Smooth muscle cell (in vitro differentiated cells): ENCODE measurements at regions not wholly inside any gene's neighbourhood (a gene's known extent, or its start where the extent isn't known, plus 50 kb on each side); places are given as distances from the start of the nearest gene placed in this dataset.

Source experiments
- DNase-seq: peaks from one replicate; lab custom pipeline; 2025; ENCODE audit not compliant: unreplicated experiment; lab: John Stamatoyannopoulos, UW
- H2AFZ ChIP-seq: fragments of 200-600 bp; sonication (generic); 2 replicates; pipeline ENCODE4 v1.6.0; 2016; ENCODE audit warnings: antibody characterized with exemption, low read depth, mild to moderate bottlenecking
- H3F3A ChIP-seq: fragments of 200-600 bp; sonication (generic); 2 replicates; pipeline ENCODE4 v1.6.0; 2017; ENCODE audit warnings: antibody characterized with exemption, low read depth
- H3K27ac ChIP-seq: fragments of 200-600 bp; sonication (generic); 2 replicates; pipeline ENCODE4 v1.5.1; 2016; ENCODE audit warnings: low read depth, mild to moderate bottlenecking
- H3K27me3 ChIP-seq: fragments of 200-600 bp; sonication (generic); 2 replicates; pipeline ENCODE4 v1.6.1; 2016; ENCODE audit warnings: low read depth, mild to moderate bottlenecking
- H3K36me3 ChIP-seq: fragments of 200-600 bp; sonication (generic); 2 replicates; pipeline ENCODE4 v1.5.1; 2016; ENCODE audit warnings: low read depth
- H3K4me1 ChIP-seq: fragments of 200-600 bp; sonication (generic); 2 replicates; pipeline ENCODE4 v1.5.1; 2016; ENCODE audit warnings: low read depth
- H3K4me2 ChIP-seq: fragments of 200-600 bp; sonication (generic); 2 replicates; pipeline ENCODE4 v1.6.0; 2016; ENCODE audit warnings: mild to moderate bottlenecking
- H3K4me3 ChIP-seq: fragments of 200-600 bp; sonication (generic); 2 replicates; pipeline ENCODE4 v1.5.1; 2016; ENCODE audit warnings: mild to moderate bottlenecking
- H3K79me2 ChIP-seq: fragments of 200-600 bp; sonication (generic); 2 replicates; pipeline ENCODE4 v1.6.0; 2016; ENCODE audit warnings: low read depth, mild to moderate bottlenecking
- H3K9ac ChIP-seq: fragments of 200-600 bp; sonication (generic); 2 replicates; pipeline ENCODE4 v1.6.0; 2016; ENCODE audit warnings: low read depth
- H3K9me3 ChIP-seq: fragments of 200-600 bp; sonication (generic); replicated peaks from 2 replicates; pipeline ENCODE4 v1.5.1; 2016; ENCODE audit warnings: low read depth
- H4K20me1 ChIP-seq: fragments of 200-600 bp; sonication (generic); 2 replicates; pipeline ENCODE4 v1.6.0; 2016; ENCODE audit warnings: low read depth
- CTCF ChIP-seq: fragments of 200-600 bp; sonication (generic); IDR thresholded peaks from 2 replicates; pipeline ENCODE4 v1.5.1; 2017; ENCODE audit warnings: borderline replicate concordance, mild to moderate bottlenecking, antibody characterized with exemption; ENCODE audit not compliant: insufficient read depth, poor library complexity, severe bottlenecking
- WGBS: methylation state at CpG from one replicate; pipeline ENCODE4 v1.1.7; 2016; ENCODE audit warnings: low lambda C conversion rate; 5-methylcytosine and 5-hydroxymethylcytosine counted together

GRCh38 chr3:87468235-87468634, 191.9 kb upstream of the POU1F1 start:
- Histone ChIP-seq H2AFZ (no peak overlapping the region), H3K27me3 (no peaks in the 10 kb centered on the region), H3K4me2 (no peak overlapping the region), H3K9me3 (no peaks in the 10 kb centered on the region), H3K9ac (no peak overlapping the region), H4K20me1 (no peaks in the 10 kb centered on the region), H3K27ac (no peak overlapping the region), H3F3A (no peaks in the 10 kb centered on the region), H3K79me2 (no peaks in the 10 kb centered on the region), H3K36me3 (no peaks in the 10 kb centered on the region), H3K4me3 (no peak overlapping the region), H3K4me1 (no peaks in the 10 kb centered on the region)
- 45% methylated on average over 2 of the region's 2 CpGs for WGBS
- no peak for DNase-seq
- TF ChIP-seq CTCF = no peak

- H3K79me2 ChIP-seq = no peaks in the 10 kb centered on the region
- no peak for TF ChIP-seq CTCF
- no peak overlapping the region for H3K9ac ChIP-seq
- H2AFZ ChIP-seq = no peak overlapping the region
- H3K4me3 ChIP-seq = no peak overlapping the region
- no peaks in the 10 kb centered on the region for H3K4me1 ChIP-seq
- H3K4me2 ChIP-seq = no peak overlapping the region
- no peak overlapping the region for H3K27ac ChIP-seq
- no peaks in the 10 kb centered on the region for H4K20me1 ChIP-seq
- no peak for DNase-seq
- H3F3A ChIP-seq = no peaks in the 10 kb centered on the region
- no peaks in the 10 kb centered on the region for H3K36me3 ChIP-seq
- no peaks in the 10 kb centered on the region for H3K27me3 ChIP-seq
- H3K9me3 ChIP-seq = no peaks in the 10 kb centered on the region
Observed at GRCh38 chr3:87462228-87462627, 185.8 kb upstream of the POU1F1 start.

- H4K20me1 ChIP-seq = no peaks in the 10 kb centered on the region
- no peaks in the 10 kb centered on the region for H3K79me2 ChIP-seq
- H3K27ac ChIP-seq = no peak overlapping the region
- DNase-seq = no peak
- H3K4me3 ChIP-seq = no peak overlapping the region
- H3K4me2 ChIP-seq = no peak overlapping the region
- H3K36me3 ChIP-seq = no peaks in the 10 kb centered on the region
- no peaks in the 10 kb centered on the region for H3K4me1 ChIP-seq
- no peaks in the 10 kb centered on the region for H3F3A ChIP-seq
- no peaks in the 10 kb centered on the region for H3K27me3 ChIP-seq
- no peaks in the 10 kb centered on the region for H3K9me3 ChIP-seq
- 67% methylated on average over 2 of the region's 2 CpGs for WGBS
- no peak overlapping the region for H2AFZ ChIP-seq
- TF ChIP-seq CTCF = no peak
- H3K9ac ChIP-seq = no peak overlapping the region
Observed at GRCh38 chr3:87461443-87461842, 185.1 kb upstream of the POU1F1 start.

- no peaks in the 10 kb centered on the region for H3K36me3 ChIP-seq
- TF ChIP-seq CTCF = no peak
- H3K27ac ChIP-seq = no peak overlapping the region
- no peaks in the 10 kb centered on the region for H3K4me1 ChIP-seq
- no peak for DNase-seq
- H3K27me3 ChIP-seq = no peaks in the 10 kb centered on the region
- H3F3A ChIP-seq = no peaks in the 10 kb centered on the region
- no peaks in the 10 kb centered on the region for H4K20me1 ChIP-seq
- 89% methylated on average over 3 of the region's 3 CpGs for WGBS
- no peak overlapping the region for H2AFZ ChIP-seq
- H3K4me2 ChIP-seq = no peak overlapping the region
- no peaks in the 10 kb centered on the region for H3K79me2 ChIP-seq
- no peak overlapping the region for H3K9ac ChIP-seq
- no peaks in the 10 kb centered on the region for H3K9me3 ChIP-seq
- no peak overlapping the region for H3K4me3 ChIP-seq
Observed at GRCh38 chr3:87461036-87461435, 184.7 kb upstream of the POU1F1 start.
